GM08714 (cell line): ENCODE measurements at regions not wholly inside any gene's neighbourhood (a gene's known extent, or its start where the extent isn't known, plus 50 kb on each side); places are given as distances from the start of the nearest gene placed in this dataset.
"Not testable (repeated sequence)": the region's sequence is repeated elsewhere in the genome, so short reads cannot be mapped to it uniquely, and the experiment has no call there.

ENCODE experiments used
- H3K4me3 ChIP-seq: fragments of 200-500 bp; sonication (Bioruptor generic); 2 replicates; pipeline ENCODE4 v1.5.1; 2014; ENCODE audit warnings: mild to moderate bottlenecking, low read length, inconsistent platforms
- ZNF274 ChIP-seq: IDR thresholded peaks from 2 replicates; pipeline ENCODE4 v1.6.1; 2012; ENCODE audit warnings: mild to moderate bottlenecking, low read depth, low read length

- H3K4me3 ChIP-seq: no peak overlapping the region
- TF ChIP-seq ZNF274: no peak
These were observed 786.4 kb downstream of the MCTP2 start for GRCh38 chr15:95017666-95018328.

DNA sequence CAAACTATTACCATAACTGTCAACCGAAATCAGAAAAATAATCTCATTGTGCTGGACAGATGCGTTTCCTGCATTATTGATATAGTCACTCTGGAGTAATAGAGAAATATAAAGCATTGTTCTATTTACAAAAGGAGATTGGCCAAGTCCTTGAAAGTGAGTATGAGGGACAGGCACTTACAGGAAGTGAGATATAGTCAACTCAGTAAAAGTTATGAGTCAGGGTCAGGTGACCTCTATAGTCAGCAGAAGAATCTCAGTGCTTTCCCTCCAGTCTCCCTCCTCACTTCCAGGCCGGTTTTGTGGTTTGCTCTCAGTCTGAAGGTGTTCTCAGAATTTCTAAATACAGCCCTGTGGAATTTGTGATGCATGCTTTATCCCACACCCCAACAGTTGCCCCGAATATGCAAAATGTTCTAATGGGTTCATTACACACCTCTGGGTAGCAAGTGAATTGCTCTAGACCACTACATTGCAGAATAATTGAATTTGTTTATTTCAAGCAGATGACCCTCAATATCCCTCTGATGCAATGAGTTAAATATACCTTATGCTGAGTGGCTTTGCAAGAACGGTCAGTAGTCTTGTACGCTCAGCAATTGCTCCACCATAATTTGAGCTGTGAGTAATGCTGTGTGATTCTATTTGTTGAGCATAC, 787.7 kb downstream of the MCTP2 start:
- TF ChIP-seq ZNF274: no peak
- no peak overlapping the region for H3K4me3 ChIP-seq

GRCh38 chr15:95019907-95020306, 788.5 kb downstream of the MCTP2 start:
- no peak overlapping the region for H3K4me3 ChIP-seq
- TF ChIP-seq ZNF274: no peak

- H3K4me3 ChIP-seq: no peak overlapping the region
- no peak for TF ChIP-seq ZNF274
These were observed 790.5 kb downstream of the MCTP2 start for GRCh38 chr15:95021816-95022215.

DNA sequence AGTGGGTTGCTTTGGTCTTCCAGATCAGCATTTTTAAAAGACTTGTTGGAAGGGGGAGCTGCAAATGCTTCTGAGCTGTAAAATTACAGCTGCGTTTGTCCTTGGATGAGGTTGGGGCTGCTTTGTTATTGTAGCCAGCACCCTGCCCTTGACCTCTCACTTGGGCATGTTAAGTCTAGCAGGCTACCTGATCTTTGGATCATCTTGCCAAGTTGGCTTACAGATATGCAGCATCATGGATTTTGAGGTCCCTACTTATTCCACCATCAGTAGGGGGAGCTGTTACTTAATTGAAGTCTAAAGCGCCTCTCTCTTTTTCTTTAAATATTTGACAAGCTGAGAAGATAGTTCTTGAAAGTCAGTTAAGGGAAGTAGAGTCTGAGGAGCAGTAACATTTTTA, 793.0 kb downstream of the MCTP2 start:
- H3K4me3 ChIP-seq: no peak overlapping the region
- TF ChIP-seq ZNF274: no peak

DNA sequence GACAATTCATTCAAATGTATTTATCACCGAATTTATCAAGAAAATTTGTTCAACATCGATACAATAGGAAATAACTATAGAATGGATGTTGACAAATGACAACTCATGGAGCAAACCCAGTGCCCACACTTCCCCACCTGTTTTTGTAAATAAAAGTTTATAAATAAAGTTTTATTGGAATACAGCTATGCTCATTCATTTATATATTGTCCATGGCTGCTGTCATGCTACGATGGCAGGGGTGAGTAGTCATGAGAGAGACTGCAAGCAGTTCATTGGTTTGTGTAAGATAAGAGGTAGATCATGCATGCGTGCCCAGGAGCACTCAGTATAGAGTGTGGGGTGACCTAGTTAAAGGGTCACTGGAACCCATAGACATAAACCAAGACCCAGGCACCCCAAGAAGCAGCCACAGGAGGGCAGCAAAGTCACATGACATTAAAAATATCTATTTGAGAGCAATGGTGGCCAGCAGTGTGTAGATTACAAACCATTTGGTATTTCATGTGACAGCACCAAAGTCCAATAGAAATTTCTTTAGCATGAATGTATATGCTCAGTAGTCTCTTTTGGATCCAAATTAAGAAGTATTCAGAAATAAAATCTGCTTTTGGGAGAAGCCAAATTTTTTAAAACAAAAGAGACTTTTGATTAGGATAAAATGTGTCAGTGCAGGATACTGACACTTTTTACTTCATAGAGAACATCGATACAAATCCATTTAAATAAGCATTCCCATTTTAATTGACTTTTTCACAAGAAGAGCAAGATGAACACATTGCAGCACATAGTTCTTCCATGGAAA, 794.8 kb downstream of the MCTP2 start:
- H3K4me3 ChIP-seq: no peak overlapping the region
- TF ChIP-seq ZNF274: no peak

DNA sequence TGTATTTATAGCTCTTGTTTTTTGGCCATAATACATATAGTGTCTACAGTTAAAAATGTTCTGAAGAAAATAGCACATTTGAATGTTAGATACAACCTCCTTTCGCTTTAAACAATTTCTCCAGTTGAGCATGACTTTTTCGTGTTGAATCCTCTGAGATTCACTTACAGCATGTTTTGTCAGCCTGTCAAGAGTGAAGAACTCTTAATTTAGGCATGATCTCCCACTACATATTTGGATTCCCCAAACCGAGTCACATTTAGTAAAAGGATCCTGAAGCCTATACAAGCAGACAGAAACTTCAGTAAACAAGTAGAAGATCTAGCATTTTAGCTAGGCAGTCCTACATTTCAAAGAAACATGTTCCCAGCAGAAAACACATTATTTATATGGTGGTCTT, 796.6 kb downstream of the MCTP2 start:
- H3K4me3 ChIP-seq: no peak overlapping the region
- no peak for TF ChIP-seq ZNF274

GRCh38 chr15:95032156-95032555, 800.8 kb downstream of the MCTP2 start:
- no peak for TF ChIP-seq ZNF274
- no peak overlapping the region for H3K4me3 ChIP-seq

DNA sequence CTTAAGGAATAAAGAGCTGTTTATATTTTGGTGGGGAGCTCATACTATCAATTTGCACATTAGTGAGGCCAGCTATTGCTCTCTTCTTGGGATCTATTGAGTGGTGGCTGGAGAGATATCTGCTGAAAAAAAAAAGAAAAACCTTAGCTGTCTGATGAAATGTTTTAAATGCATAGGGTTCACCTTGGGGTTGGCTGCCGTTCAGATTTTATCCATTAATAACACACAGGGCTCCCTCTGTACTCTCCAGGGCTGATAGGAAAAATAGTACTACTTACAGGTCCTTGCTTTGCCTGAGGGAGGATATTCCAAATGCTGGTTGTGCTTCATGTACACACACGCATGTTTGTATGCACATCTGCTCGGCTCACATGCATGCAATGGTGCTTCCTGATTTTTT, 803.7 kb downstream of the MCTP2 start:
- no peak for TF ChIP-seq ZNF274
- H3K4me3 ChIP-seq: no peak overlapping the region

DNA sequence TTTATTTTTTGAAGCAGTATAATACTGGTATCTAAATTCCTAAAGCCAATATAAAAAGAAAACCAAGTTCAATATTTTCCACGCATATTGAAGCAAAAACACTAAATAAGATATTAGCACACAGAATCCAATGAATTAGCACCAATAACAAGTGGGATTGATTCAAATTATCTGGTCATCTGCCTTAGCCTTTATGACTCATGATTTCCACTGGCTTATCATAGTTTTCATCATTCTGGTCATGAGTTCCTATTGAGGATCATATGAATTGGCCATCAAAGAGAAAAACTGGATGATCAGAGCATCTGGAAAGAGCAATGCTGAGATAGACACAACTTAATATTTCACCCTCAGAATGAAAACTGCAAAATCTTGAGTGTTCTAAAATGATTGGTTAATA, 809.9 kb downstream of the MCTP2 start:
- TF ChIP-seq ZNF274: no peak
- H3K4me3 ChIP-seq: no peak overlapping the region

GRCh38 chr15:95043236-95043932, 812.0 kb downstream of the MCTP2 start:
- not testable (repeated sequence) for H3K4me3 ChIP-seq

DNA sequence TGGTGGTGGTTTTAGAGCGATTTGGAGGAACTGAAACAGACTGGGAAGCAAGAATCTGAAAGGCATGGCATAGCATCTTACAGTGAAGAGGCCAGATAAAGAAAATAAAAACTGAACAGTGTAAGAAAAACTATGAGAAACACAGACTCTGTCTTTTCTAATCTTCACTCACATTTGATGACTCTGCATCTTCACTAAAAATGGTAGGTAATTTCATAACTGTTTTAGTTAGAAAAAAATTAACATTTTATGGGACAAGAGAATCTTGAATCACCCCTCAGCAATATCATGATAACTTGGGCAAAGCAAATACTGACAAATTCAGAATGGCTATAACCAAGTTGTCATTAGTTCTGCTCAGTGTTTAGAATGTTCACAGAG, 812.6 kb downstream of the MCTP2 start:
- no peak for TF ChIP-seq ZNF274
- no peak overlapping the region for H3K4me3 ChIP-seq

GRCh38 chr15:95044745-95045417, 813.5 kb downstream of the MCTP2 start:
- TF ChIP-seq ZNF274: no peak
- no peak overlapping the region for H3K4me3 ChIP-seq

- H3K4me3 ChIP-seq: no peak overlapping the region
- no peak for TF ChIP-seq ZNF274
These were observed 820.5 kb downstream of the MCTP2 start for GRCh38 chr15:95051861-95052260.
